ENCODE measurements at regions not wholly inside any gene's neighbourhood (a gene's known extent, or its start where the extent isn't known, plus 50 kb on each side); places are given as distances from the start of the nearest gene placed in this dataset.

DNA sequence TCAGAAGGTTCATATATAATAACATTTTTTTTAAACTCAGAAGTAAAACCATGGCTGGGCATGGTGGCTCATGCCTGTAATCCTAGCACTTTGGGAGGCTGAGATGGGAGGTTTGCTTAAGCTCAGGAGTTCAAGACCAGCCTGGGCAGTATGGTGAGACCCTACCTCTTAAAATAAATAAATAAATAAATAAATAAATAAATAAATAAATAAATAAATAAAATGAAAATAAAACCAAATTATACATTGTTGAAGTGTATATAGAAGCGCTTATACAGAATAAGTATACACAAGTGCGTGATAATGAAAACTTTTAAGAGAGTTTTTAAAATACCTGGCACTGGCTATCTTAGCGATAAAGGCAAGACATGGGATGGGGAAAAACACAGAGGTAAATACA, 71.6 kb downstream of the OR2B2 start:
- no peak for TF ChIP-seq ESRRG (CRISPR knock-in tag; IDR thresholded peaks at IDR 0.05)
- no peak for TF ChIP-seq CSDC2 (CRISPR knock-in tag; IDR thresholded peaks at IDR 0.05)
- no peak for TF ChIP-seq ZFP3 (CRISPR knock-in tag; IDR thresholded peaks at IDR 0.05)
- TF ChIP-seq ZC3H10 (CRISPR knock-in tag; IDR thresholded peaks at IDR 0.05), result no peak
- no peak for TF ChIP-seq SNAI2 (CRISPR knock-in tag; IDR thresholded peaks at IDR 0.05)
- ATAC-seq, result no peak

DNA sequence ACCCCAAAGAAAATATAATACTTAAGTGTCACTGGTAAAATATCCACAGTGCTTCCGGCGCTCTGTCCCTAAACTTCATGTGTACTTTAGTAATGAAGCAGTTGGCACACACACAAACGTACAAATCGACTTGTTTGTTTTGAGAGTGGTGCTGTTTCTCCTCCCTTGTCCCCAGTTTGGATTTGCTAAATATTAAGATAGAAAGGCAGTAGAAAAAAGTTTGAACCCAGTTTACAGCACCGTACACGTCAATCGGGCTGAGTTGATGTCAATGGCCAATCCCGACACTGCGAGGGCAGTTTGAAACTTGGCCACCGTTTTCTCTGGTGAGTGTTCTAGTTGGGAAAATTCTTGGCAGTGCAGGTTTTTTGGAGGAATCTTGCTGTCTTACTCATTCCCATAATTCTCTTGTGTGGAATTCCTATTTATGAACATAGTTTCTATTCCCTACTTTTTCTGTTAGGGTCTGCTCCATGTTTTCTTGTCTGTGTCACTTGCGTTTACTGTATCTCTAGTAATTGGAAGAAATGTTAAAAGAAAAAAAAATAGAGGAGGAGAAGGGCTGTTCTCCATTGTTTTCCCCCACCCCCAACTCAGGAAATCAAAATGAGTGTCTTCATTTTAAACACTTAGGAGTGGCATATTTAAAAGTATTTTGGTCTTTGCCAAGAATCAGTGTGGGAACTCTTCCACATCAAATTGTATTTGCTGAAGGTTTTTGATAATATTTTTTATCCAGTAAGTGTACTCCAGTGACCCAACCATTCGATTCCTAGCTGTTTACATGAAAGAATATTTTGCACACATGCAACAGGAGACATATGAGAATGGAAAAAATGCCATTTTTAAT, 72.3 kb downstream of the OR2B2 start:
- peak; percentile 57 for ATAC-seq

More for the DNA sequence above, 72.3 kb downstream of the OR2B2 start:
- TF ChIP-seq TCF4 (CRISPR knock-in tag; IDR thresholded peaks at IDR 0.05; ENCODE audit: borderline replicate concordance) (no peak), CSDC2 (CRISPR knock-in tag; IDR thresholded peaks at IDR 0.05) (no peak), RARB (CRISPR knock-in tag; IDR thresholded peaks at IDR 0.05) (no peak), SNAI2 (CRISPR knock-in tag; IDR thresholded peaks at IDR 0.05) (no peak), OSR1 (CRISPR knock-in tag; IDR thresholded peaks at IDR 0.05) (no peak), PPARA (CRISPR knock-in tag; IDR thresholded peaks at IDR 0.05; ENCODE audit: borderline replicate concordance) (no peak), ISL1 (CRISPR knock-in tag; IDR thresholded peaks at IDR 0.05) (no peak), ZNF565 (CRISPR knock-in tag; conservative IDR thresholded peaks at IDR 0.05; ENCODE audit: low read depth) (no peak), ZFP3 (CRISPR knock-in tag; IDR thresholded peaks at IDR 0.05) (no peak), ZC3H10 (CRISPR knock-in tag; IDR thresholded peaks at IDR 0.05) (no peak), ESRRG (CRISPR knock-in tag; IDR thresholded peaks at IDR 0.05) (no peak), ARNTL (CRISPR knock-in tag; IDR thresholded peaks at IDR 0.05; ENCODE audit: borderline replicate concordance, low read depth) (no peak), BACH2 (CRISPR knock-in tag; IDR thresholded peaks at IDR 0.05; ENCODE audit: borderline replicate concordance) (no peak), GLIS3 (CRISPR knock-in tag; IDR thresholded peaks at IDR 0.05) (no peak), ZNF8 (CRISPR knock-in tag; IDR thresholded peaks at IDR 0.05) (no peak)
- TF ChIP-seq, protein P1, sequence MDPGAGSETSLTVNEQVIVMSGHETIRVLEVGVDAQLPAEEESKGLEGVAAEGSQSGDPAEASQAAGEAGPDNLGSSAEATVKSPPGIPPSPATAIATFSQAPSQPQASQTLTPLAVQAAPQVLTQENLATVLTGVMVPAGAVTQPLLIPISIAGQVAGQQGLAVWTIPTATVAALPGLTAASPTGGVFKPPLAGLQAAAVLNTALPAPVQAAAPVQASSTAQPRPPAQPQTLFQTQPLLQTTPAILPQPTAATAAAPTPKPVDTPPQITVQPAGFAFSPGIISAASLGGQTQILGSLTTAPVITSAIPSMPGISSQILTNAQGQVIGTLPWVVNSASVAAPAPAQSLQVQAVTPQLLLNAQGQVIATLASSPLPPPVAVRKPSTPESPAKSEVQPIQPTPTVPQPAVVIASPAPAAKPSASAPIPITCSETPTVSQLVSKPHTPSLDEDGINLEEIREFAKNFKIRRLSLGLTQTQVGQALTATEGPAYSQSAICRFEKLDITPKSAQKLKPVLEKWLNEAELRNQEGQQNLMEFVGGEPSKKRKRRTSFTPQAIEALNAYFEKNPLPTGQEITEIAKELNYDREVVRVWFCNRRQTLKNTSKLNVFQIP (CRISPR knock-in tag; IDR thresholded peaks at IDR 0.05; ENCODE audit: borderline replicate concordance, low read depth), result no peak
- TF ChIP-seq, protein P2, sequence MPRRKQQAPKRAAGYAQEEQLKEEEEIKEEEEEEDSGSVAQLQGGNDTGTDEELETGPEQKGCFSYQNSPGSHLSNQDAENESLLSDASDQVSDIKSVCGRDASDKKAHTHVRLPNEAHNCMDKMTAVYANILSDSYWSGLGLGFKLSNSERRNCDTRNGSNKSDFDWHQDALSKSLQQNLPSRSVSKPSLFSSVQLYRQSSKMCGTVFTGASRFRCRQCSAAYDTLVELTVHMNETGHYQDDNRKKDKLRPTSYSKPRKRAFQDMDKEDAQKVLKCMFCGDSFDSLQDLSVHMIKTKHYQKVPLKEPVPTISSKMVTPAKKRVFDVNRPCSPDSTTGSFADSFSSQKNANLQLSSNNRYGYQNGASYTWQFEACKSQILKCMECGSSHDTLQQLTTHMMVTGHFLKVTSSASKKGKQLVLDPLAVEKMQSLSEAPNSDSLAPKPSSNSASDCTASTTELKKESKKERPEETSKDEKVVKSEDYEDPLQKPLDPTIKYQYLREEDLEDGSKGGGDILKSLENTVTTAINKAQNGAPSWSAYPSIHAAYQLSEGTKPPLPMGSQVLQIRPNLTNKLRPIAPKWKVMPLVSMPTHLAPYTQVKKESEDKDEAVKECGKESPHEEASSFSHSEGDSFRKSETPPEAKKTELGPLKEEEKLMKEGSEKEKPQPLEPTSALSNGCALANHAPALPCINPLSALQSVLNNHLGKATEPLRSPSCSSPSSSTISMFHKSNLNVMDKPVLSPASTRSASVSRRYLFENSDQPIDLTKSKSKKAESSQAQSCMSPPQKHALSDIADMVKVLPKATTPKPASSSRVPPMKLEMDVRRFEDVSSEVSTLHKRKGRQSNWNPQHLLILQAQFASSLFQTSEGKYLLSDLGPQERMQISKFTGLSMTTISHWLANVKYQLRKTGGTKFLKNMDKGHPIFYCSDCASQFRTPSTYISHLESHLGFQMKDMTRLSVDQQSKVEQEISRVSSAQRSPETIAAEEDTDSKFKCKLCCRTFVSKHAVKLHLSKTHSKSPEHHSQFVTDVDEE (CRISPR knock-in tag; IDR thresholded peaks at IDR 0.05), result no peak
- TF ChIP-seq, protein P3, sequence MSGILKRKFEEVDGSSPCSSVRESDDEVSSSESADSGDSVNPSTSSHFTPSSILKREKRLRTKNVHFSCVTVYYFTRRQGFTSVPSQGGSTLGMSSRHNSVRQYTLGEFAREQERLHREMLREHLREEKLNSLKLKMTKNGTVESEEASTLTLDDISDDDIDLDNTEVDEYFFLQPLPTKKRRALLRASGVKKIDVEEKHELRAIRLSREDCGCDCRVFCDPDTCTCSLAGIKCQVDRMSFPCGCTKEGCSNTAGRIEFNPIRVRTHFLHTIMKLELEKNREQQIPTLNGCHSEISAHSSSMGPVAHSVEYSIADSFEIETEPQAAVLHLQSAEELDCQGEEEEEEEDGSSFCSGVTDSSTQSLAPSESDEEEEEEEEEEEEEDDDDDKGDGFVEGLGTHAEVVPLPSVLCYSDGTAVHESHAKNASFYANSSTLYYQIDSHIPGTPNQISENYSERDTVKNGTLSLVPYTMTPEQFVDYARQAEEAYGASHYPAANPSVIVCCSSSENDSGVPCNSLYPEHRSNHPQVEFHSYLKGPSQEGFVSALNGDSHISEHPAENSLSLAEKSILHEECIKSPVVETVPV (CRISPR knock-in tag; IDR thresholded peaks at IDR 0.05), result no peak
- TF ChIP-seq, protein P4, sequence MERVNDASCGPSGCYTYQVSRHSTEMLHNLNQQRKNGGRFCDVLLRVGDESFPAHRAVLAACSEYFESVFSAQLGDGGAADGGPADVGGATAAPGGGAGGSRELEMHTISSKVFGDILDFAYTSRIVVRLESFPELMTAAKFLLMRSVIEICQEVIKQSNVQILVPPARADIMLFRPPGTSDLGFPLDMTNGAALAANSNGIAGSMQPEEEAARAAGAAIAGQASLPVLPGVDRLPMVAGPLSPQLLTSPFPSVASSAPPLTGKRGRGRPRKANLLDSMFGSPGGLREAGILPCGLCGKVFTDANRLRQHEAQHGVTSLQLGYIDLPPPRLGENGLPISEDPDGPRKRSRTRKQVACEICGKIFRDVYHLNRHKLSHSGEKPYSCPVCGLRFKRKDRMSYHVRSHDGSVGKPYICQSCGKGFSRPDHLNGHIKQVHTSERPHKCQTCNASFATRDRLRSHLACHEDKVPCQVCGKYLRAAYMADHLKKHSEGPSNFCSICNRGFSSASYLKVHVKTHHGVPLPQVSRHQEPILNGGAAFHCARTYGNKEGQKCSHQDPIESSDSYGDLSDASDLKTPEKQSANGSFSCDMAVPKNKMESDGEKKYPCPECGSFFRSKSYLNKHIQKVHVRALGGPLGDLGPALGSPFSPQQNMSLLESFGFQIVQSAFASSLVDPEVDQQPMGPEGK (CRISPR knock-in tag; IDR thresholded peaks at IDR 0.05; ENCODE audit: borderline replicate concordance), result no peak
- TF ChIP-seq, protein P5, sequence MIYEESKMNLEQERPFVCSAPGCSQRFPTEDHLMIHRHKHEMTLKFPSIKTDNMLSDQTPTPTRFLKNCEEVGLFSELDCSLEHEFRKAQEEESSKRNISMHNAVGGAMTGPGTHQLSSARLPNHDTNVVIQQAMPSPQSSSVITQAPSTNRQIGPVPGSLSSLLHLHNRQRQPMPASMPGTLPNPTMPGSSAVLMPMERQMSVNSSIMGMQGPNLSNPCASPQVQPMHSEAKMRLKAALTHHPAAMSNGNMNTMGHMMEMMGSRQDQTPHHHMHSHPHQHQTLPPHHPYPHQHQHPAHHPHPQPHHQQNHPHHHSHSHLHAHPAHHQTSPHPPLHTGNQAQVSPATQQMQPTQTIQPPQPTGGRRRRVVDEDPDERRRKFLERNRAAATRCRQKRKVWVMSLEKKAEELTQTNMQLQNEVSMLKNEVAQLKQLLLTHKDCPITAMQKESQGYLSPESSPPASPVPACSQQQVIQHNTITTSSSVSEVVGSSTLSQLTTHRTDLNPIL (CRISPR knock-in tag; IDR thresholded peaks at IDR 0.05; ENCODE audit: low read depth), result no peak
